HEK293 (cell line): ENCODE measurements at regions not wholly inside any gene's neighbourhood (a gene's known extent, or its start where the extent isn't known, plus 50 kb on each side); places are given as distances from the start of the nearest gene placed in this dataset.

ENCODE experiments used
- CTCF ChIA-PET: fragments of 350-600 bp; formaldehyde crosslinking; extraction: SDS; loops from one replicate; lab custom pipeline; 2021; ENCODE audit warnings: antibody characterized with exemption; lab: Yijun Ruan, JAX
- POLR2A ChIA-PET: fragments of 300-600 bp; formaldehyde crosslinking; extraction: SDS; loops from one replicate; lab custom pipeline; 2020; ENCODE audit warnings: antibody characterized with exemption, inconsistent platforms; lab: Yijun Ruan, JAX
- H3K27ac ChIP-seq: fragments of 200-500 bp; sonication (Bioruptor generic); 2 replicates; pipeline ENCODE4 v1.5.1; 2014; ENCODE audit warnings: low read depth, low read length, control low read depth, inconsistent platforms; ENCODE audit errors: extremely low read depth
- H3K36me3 ChIP-seq, 2 experiments: fragments of 200-500 bp in 1 of 2; sonication (Bioruptor generic) in 1 of 2; 1 replicate in 1 of 2; 2 replicates in 1 of 2; pipeline ENCODE4 v1.5.1; 2014 to 2017; ENCODE audit warnings: inconsistent platforms in 2 of 2, low read length in 2 of 2; ENCODE audit not compliant: control insufficient read depth in 2 of 2, insufficient read depth in 1 of 2
- H3K4me1 ChIP-seq: fragments of 200-500 bp; sonication (Bioruptor generic); 2 replicates; pipeline ENCODE4 v1.5.1; 2014; ENCODE audit warnings: mild to moderate bottlenecking, low read length, inconsistent platforms; ENCODE audit not compliant: control insufficient read depth, insufficient read depth
- H3K4me3 ChIP-seq: 2 replicates; pipeline ENCODE4 v1.5.1; 2011; ENCODE audit warnings: low read depth, mild to moderate bottlenecking, control low read depth, low read length, moderate library complexity
- H3K9me3 ChIP-seq: fragments of 200-500 bp; sonication (Bioruptor generic); 2 replicates; pipeline ENCODE4 v1.5.1; 2014; ENCODE audit warnings: low read depth, low read length, inconsistent platforms; ENCODE audit not compliant: control insufficient read depth, insufficient read depth
- ELK4 ChIP-seq: IDR thresholded peaks from 2 replicates; pipeline ENCODE4 v1.6.1; 2011; ENCODE audit warnings: mild to moderate bottlenecking, low read depth, low read length, borderline replicate concordance
- GLI4 ChIP-seq: fragments of 450-650 bp; formaldehyde crosslinking; IDR thresholded peaks from 2 replicates; pipeline ENCODE4 v1.5.1; 2016; ENCODE audit warnings: missing biosample characterization, missing genetic modification characterization
- PATZ1 ChIP-seq: fragments of 450-650 bp; formaldehyde crosslinking; IDR thresholded peaks from 2 replicates; pipeline ENCODE4 v1.5.1; 2016; ENCODE audit warnings: missing biosample characterization, missing genetic modification characterization
- SCRT1 ChIP-seq: fragments of 450-650 bp; formaldehyde crosslinking; IDR thresholded peaks from 2 replicates; pipeline ENCODE4 v1.5.1; 2016; ENCODE audit warnings: missing biosample characterization, missing genetic modification characterization, borderline replicate concordance
- ZBTB11 ChIP-seq: fragments of 450-650 bp; formaldehyde crosslinking; conservative IDR thresholded peaks from 2 replicates; pipeline ENCODE4 v1.5.1; 2016; ENCODE audit warnings: low read depth, missing biosample characterization, missing genetic modification characterization
- ZFHX2 ChIP-seq: fragments of 450-650 bp; formaldehyde crosslinking; conservative IDR thresholded peaks from 2 replicates; pipeline ENCODE4 v1.5.1; 2016; ENCODE audit warnings: missing biosample characterization, missing genetic modification characterization
- ZNF157 ChIP-seq: fragments of 450-650 bp; formaldehyde crosslinking; IDR thresholded peaks from 2 replicates; pipeline ENCODE4 v1.5.1; 2016; ENCODE audit warnings: missing biosample characterization, missing genetic modification characterization
- ZNF211 ChIP-seq: fragments of 450-650 bp; formaldehyde crosslinking; IDR thresholded peaks from 2 replicates; pipeline ENCODE4 v1.5.1; 2016; ENCODE audit warnings: low read depth, missing biosample characterization, missing genetic modification characterization
- ZNF223 ChIP-seq: fragments of 450-650 bp; formaldehyde crosslinking; IDR thresholded peaks from 2 replicates; pipeline ENCODE4 v1.5.1; 2016; ENCODE audit warnings: missing biosample characterization, missing genetic modification characterization
- ZNF239 ChIP-seq: fragments of 450-650 bp; formaldehyde crosslinking; IDR thresholded peaks from 2 replicates; pipeline ENCODE4 v1.5.1; 2016; ENCODE audit warnings: missing biosample characterization, missing genetic modification characterization
- ZNF248 ChIP-seq: fragments of 450-650 bp; formaldehyde crosslinking; IDR thresholded peaks from 2 replicates; pipeline ENCODE4 v1.5.1; 2017; ENCODE audit warnings: missing biosample characterization, missing genetic modification characterization
- ZNF302 ChIP-seq: fragments of 450-650 bp; formaldehyde crosslinking; IDR thresholded peaks from 2 replicates; pipeline ENCODE4 v1.5.1; 2016; ENCODE audit warnings: missing biosample characterization, missing genetic modification characterization, low read depth
- ZNF37A ChIP-seq: fragments of 450-650 bp; IDR thresholded peaks from 2 replicates; pipeline ENCODE4 v1.5.1; 2018; ENCODE audit warnings: missing biosample characterization, missing genetic modification characterization
- ZNF391 ChIP-seq: fragments of 450-650 bp; formaldehyde crosslinking; IDR thresholded peaks from 2 replicates; pipeline ENCODE4 v1.5.1; 2016; ENCODE audit warnings: low read depth, missing biosample characterization, missing genetic modification characterization, borderline replicate concordance
- ZNF416 ChIP-seq: fragments of 450-650 bp; formaldehyde crosslinking; IDR thresholded peaks from 2 replicates; pipeline ENCODE4 v1.5.1; 2016; ENCODE audit warnings: missing biosample characterization, missing genetic modification characterization
- ZNF449 ChIP-seq: fragments of 450-650 bp; formaldehyde crosslinking; IDR thresholded peaks from 2 replicates; pipeline ENCODE4 v1.5.1; 2017; ENCODE audit warnings: missing biosample characterization, mild to moderate bottlenecking, missing genetic modification characterization, moderate library complexity
- ZNF514 ChIP-seq: fragments of 450-650 bp; formaldehyde crosslinking; IDR thresholded peaks from 2 replicates; pipeline ENCODE4 v1.5.1; 2016; ENCODE audit warnings: missing biosample characterization, missing genetic modification characterization
- ZNF529 ChIP-seq: fragments of 450-650 bp; formaldehyde crosslinking; IDR thresholded peaks from 2 replicates; pipeline ENCODE4 v1.5.1; 2017; ENCODE audit warnings: missing genetic modification characterization, missing biosample characterization; ENCODE audit not compliant: insufficient replicate concordance
- ZNF626 ChIP-seq: fragments of 450-650 bp; sonication (Bioruptor Pico); formaldehyde crosslinking; IDR thresholded peaks from 2 replicates; pipeline ENCODE4 v1.5.1; 2018; ENCODE audit warnings: missing biosample characterization, missing genetic modification characterization, inconsistent platforms
- ZNF677 ChIP-seq: fragments of 450-650 bp; IDR thresholded peaks from 2 replicates; pipeline ENCODE4 v1.5.0; 2018; ENCODE audit warnings: missing biosample characterization, mild to moderate bottlenecking, missing genetic modification characterization, moderate library complexity
- ZSCAN5A ChIP-seq: fragments of 450-650 bp; formaldehyde crosslinking; IDR thresholded peaks from 2 replicates; pipeline ENCODE4 v1.5.1; 2016; ENCODE audit warnings: missing biosample characterization, missing genetic modification characterization

GRCh38 chr1:5108740-5109139 is 454.3 kb downstream of the AJAP1 start:
- POLR2A ChIA-PET, result no interaction called here
- no peaks in the 10 kb centered on the region for H3K4me1 ChIP-seq
- no peak for TF ChIP-seq PATZ1
- TF ChIP-seq ZNF248 (tag by site-specific recombination), result no peak
- no peaks in the 10 kb centered on the region for H3K36me3 ChIP-seq
- no peak overlapping the region for H3K27ac ChIP-seq
- CTCF ChIA-PET, result no interaction called here
- H3K9me3 ChIP-seq, result no peaks in the 10 kb centered on the region
- no peak overlapping the region for H3K4me3 ChIP-seq

GRCh38 chr1:5105744-5106143 is 451.3 kb downstream of the AJAP1 start:
- H3K4me1 ChIP-seq, result no peaks in the 10 kb centered on the region
- no peak for TF ChIP-seq SCRT1 (tag by site-specific recombination)
- TF ChIP-seq ZNF302 (tag by site-specific recombination), result no peak
- TF ChIP-seq ZNF37A (tag by site-specific recombination), result no peak
- no peak for TF ChIP-seq ZNF416
- TF ChIP-seq ZNF157 (tag by site-specific recombination), result no peak
- TF ChIP-seq ZNF514 (tag by site-specific recombination), result no peak
- TF ChIP-seq ZFHX2 (tag by site-specific recombination), result no peak
- no peak for TF ChIP-seq ZNF391 (tag by site-specific recombination)
- TF ChIP-seq ZSCAN5A (tag by site-specific recombination), result no peak
- TF ChIP-seq ELK4, result no peak
- no peak for TF ChIP-seq GLI4
- TF ChIP-seq ZNF449 (tag by site-specific recombination), result no peak
- TF ChIP-seq ZNF529 (tag by site-specific recombination), result no peak
- no peak for TF ChIP-seq ZNF677 (tag by site-specific recombination)
- TF ChIP-seq ZBTB11 (tag by site-specific recombination), result no peak
- no peak for TF ChIP-seq ZNF211 (tag by site-specific recombination)
- TF ChIP-seq ZNF239, result no peak
- TF ChIP-seq ZNF223, result no peak
- TF ChIP-seq ZNF626 (tag by site-specific recombination), result no peak
- POLR2A ChIA-PET, result no interaction called here
- CTCF ChIA-PET, result no interaction called here
- no peak overlapping the region for H3K27ac ChIP-seq
- no peaks in the 10 kb centered on the region for H3K36me3 ChIP-seq
- H3K4me3 ChIP-seq, result no peak overlapping the region
- no peaks in the 10 kb centered on the region for H3K9me3 ChIP-seq
